LNCAP (cell line): ENCODE measurements at regions not wholly inside any gene's neighbourhood (a gene's known extent, or its start where the extent isn't known, plus 50 kb on each side); places are given as distances from the start of the nearest gene placed in this dataset.

Experiments
- CTCF ChIP-seq: fragments of 450-650 bp; IDR thresholded peaks from 2 replicates; pipeline ENCODE4 v1.5.1; 2017; ENCODE audit warnings: mild to moderate bottlenecking

DNA sequence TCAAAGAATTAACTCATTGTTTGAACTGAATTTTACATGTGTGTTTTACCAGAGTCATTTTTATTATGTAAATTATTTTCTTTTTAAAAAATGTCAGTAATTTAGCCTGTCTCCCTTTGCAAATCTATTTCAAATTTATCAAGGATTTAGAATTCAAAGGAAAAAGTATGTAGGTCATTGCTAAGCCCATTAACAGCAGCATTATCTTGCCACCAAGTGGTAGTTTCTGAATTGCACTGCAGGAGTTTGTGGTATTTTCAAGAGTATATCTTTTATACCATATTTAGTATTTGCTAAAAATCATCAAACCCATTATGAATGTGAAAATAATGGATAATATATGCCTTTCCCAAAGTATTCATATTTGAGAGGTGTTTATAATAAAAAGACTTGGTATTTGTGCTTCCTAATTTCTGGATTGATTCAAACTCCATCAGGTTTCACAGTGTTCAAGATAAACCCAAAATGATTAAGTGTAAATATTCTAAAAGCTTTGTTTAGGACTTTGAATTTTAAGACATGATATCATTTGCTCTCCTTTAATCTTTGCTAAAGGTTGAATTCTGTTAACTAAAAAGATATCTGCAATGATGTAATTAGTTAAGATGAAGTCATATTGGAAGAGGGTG is 711.4 kb downstream of the FSCB start:
- peak; percentile 85 for TF ChIP-seq CTCF

GRCh38 chr14:43793579-43793978 is 713.5 kb downstream of the FSCB start:
- no peak for TF ChIP-seq CTCF

- no peak for TF ChIP-seq CTCF
These were observed 714.1 kb downstream of the FSCB start for GRCh38 chr14:43792980-43793379.

- TF ChIP-seq CTCF = no peak
These were observed 716.4 kb downstream of the FSCB start for GRCh38 chr14:43790681-43791080.

- no peak for TF ChIP-seq CTCF
These were observed 717.6 kb downstream of the FSCB start for GRCh38 chr14:43789458-43789857.

DNA sequence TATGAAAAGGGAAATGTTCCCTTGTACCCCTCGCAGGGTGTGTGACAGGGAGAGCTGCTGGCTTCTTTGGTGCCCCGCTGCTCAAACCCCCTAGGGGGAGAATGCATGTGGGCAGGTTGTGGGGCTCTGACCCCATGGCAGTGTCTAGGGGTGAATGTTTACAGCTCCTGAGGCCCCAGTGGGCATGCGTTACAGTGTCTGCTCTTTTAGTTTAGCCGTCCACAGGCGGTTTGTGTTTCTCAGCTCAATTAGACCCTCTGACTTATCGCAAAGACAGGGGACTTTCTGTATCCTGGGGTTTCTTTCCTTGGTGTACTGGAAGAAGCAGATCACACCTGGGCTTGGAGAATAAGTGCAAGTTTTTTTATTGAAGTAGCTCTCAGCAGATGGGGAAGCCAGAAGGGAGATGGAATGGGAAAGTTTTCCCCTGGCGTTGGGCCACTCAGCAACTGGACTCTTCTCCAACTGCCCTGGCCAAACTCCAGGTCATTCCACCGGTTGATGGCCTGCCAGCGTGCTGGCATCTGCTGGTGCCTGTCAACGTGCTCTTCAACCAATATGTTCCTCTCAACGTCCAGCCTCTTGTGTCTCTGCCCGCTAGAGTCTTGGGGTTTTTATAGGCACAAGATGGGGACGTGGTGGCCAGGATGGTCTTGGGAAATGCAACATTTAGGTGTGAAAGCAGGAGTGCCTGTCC is 720.9 kb downstream of the FSCB start:
- no peak for TF ChIP-seq CTCF

GRCh38 chr14:43778937-43779639 is 728.0 kb downstream of the FSCB start:
- TF ChIP-seq CTCF = no peak
